Ascending aorta (tissue), 2 donors: ENCODE measurements at regions not wholly inside any gene's neighbourhood (a gene's known extent, or its start where the extent isn't known, plus 50 kb on each side); places are given as distances from the start of the nearest gene placed in this dataset.

Experiments
- DNase-seq, 2 donors: peaks; one replicate each; pipeline ENCODE4 v3.0.0-alpha.2; 2019; ENCODE audit warnings: low spot score in 2 of 2
- H3K27ac ChIP-seq, 2 donors: fragments of 200-600 bp; sonication (generic); one replicate each; pipeline ENCODE4 v1.5.1; 2016 to 2017; ENCODE audit warnings: mild to moderate bottlenecking in 1 of 2
- H3K27me3 ChIP-seq: fragments of 200-600 bp; sonication (generic); one replicate; pipeline ENCODE4 v1.5.1; 2017
- H3K36me3 ChIP-seq, 2 donors: fragments of 200-600 bp; sonication (generic); one replicate each; pipeline ENCODE4 v1.5.1; 2016
- H3K4me1 ChIP-seq, 2 donors: fragments of 200-600 bp; sonication (generic); one replicate each; pipeline ENCODE4 v1.5.1; 2016 to 2017; ENCODE audit warnings: mild to moderate bottlenecking in 1 of 2
- H3K4me3 ChIP-seq, 2 donors: fragments of 200-600 bp; sonication (generic); one replicate each; pipeline ENCODE4 v1.5.1; 2016 to 2017; ENCODE audit warnings: mild to moderate bottlenecking in 1 of 2
- H3K9me3 ChIP-seq, 2 donors: fragments of 200-600 bp; sonication (generic); one replicate each; pipeline ENCODE4 v1.5.1; 2016
- CTCF ChIP-seq, 3 experiments: fragments of 200-600 bp in 2 of 3; fragments of 450-650 bp in 1 of 3; sonication (generic) in 2 of 3; IDR thresholded peaks; one replicate each; pipeline ENCODE4 v1.5.1; 2016 to 2019; ENCODE audit warnings: antibody characterized with exemption in 3 of 3, mild to moderate bottlenecking in 1 of 3, moderate library complexity in 1 of 3
- intact Hi-C: fragments of 100-400 bp; cut with DNase I; formaldehyde crosslinking; loops from one replicate; pipeline ENCODE4 v1.15.1; 2023

GRCh38 chr16:5422047-5422446 lies 324.5 kb upstream of the EEF2KMT start:
- Histone ChIP-seq H3K4me1 (no peaks in the 10 kb centered on the region), H3K36me3 (no peaks in the 10 kb centered on the region), H3K9me3 (no peaks in the 10 kb centered on the region), H3K27me3 (no peaks in the 10 kb centered on the region), H3K4me3 (no peak overlapping the region), H3K27ac (no peak overlapping the region)
- TF ChIP-seq CTCF (IDR thresholded peaks at IDR 0.05): no peak
- DNase-seq: no peak
- intact Hi-C loops: no loop called here

DNA sequence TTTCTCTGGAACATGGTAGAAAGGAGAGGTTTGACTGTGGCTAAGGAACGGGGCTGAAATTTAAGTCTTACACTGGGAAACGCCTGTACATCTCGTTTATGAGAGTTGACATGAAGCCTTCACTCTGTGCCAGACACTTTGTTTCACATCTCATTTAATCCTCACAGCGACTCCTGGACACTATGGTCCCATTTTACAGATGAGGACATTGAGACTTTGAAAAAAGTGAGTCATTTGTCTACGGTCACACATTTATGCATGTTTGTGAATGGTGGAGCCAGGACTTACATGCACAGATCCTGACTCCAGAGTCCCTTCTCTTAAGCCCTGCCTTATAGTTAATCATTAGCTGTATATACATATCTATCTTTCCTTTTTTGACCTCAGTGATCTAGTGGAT lies 318.4 kb upstream of the EEF2KMT start:
- peaks cover 0 to 3% of the 10 kb centered on the region in 2 donors for H3K9me3 ChIP-seq
- no peaks in the 10 kb centered on the region for H3K4me1 ChIP-seq
- H3K4me3 ChIP-seq: no peak overlapping the region
- no peak for TF ChIP-seq CTCF (IDR thresholded peaks at IDR 0.05)
- H3K36me3 ChIP-seq: no peaks in the 10 kb centered on the region
- DNase-seq: no peak
- intact Hi-C loops: no loop called here
- H3K27me3 ChIP-seq: no peaks in the 10 kb centered on the region
- H3K27ac ChIP-seq: no peak overlapping the region

GRCh38 chr16:5415123-5415522 lies 317.5 kb upstream of the EEF2KMT start:
- Histone ChIP-seq H3K36me3 (no peaks in the 10 kb centered on the region), H3K4me3 (no peak overlapping the region), H3K27ac (no peak overlapping the region), H3K27me3 (no peaks in the 10 kb centered on the region), H3K9me3 (peaks cover 0 to 3% of the 10 kb centered on the region in 2 donors), H3K4me1 (no peaks in the 10 kb centered on the region)
- intact Hi-C loops: no loop called here
- DNase-seq: no peak
- no peak for TF ChIP-seq CTCF (IDR thresholded peaks at IDR 0.05)

DNA sequence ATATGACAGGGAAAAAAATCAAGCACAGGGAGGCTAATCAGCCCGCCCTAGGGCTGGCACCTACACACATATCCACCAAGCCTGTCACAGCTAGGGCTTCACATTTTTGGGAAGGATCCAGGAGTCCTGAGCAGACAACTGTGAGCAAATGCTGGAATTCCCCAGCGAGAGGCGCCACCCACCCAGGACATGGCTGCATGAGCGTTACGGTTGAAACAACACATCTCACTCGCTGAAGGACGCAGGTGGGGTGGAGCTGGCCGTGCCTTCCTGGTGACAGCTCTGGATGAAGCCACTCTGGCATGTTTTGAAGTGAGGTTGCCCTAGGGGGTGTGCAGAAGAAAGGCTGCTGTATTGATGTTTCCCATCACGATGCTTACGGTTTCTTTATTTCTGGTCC lies 315.1 kb upstream of the EEF2KMT start:
- no peak for DNase-seq
- no peak for TF ChIP-seq CTCF (IDR thresholded peaks at IDR 0.05)
- Histone ChIP-seq H3K9me3 (peaks cover 0 to 3% of the 10 kb centered on the region in 2 donors), H3K36me3 (no peaks in the 10 kb centered on the region), H3K4me1 (no peaks in the 10 kb centered on the region), H3K27me3 (no peaks in the 10 kb centered on the region), H3K4me3 (no peak overlapping the region), H3K27ac (no peak overlapping the region)
- intact Hi-C loops: no loop called here

- Histone ChIP-seq H3K4me1 (no peaks in the 10 kb centered on the region), H3K27me3 (no peaks in the 10 kb centered on the region), H3K9me3 (no peaks in the 10 kb centered on the region), H3K36me3 (no peaks in the 10 kb centered on the region), H3K27ac (no peak overlapping the region), H3K4me3 (no peak overlapping the region)
- DNase-seq: no peak
- intact Hi-C loops: no loop called here
- TF ChIP-seq CTCF (IDR thresholded peaks at IDR 0.05): no peak
These were observed 300.6 kb upstream of the EEF2KMT start for GRCh38 chr16:5398203-5398602.

DNA sequence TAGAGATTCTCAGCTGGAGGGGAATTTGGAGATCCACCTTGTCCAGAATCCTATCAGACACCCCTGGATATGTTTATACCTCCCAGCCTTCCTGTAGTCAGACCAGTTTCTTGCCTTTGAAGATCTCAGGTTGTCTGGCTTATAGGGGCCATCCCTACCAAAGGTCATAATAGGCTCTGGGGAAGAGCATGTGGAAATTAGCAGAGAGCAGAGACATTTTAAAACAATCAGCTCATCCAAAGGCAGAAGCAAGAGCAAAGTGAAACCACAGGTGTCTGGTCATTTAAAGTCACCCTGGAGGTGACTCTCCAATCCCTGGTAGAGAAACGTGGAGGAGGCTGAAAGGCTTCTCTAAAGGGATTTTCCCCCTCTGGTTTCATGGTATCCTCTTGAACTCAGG lies 299.3 kb upstream of the EEF2KMT start:
- DNase-seq: no peak
- H3K4me1 ChIP-seq: no peaks in the 10 kb centered on the region
- no peaks in the 10 kb centered on the region for H3K27me3 ChIP-seq
- no peaks in the 10 kb centered on the region for H3K36me3 ChIP-seq
- no peak for TF ChIP-seq CTCF (IDR thresholded peaks at IDR 0.05)
- no peaks in the 10 kb centered on the region for H3K9me3 ChIP-seq
- H3K27ac ChIP-seq: no peak overlapping the region
- H3K4me3 ChIP-seq: no peak overlapping the region
- intact Hi-C loops: no loop called here
